ENCODE measurements at regions not wholly inside any gene's neighbourhood (a gene's known extent, or its start where the extent isn't known, plus 50 kb on each side); places are given as distances from the start of the nearest gene placed in this dataset.
"Not testable (repeated sequence)": the region's sequence is repeated elsewhere in the genome, so short reads cannot be mapped to it uniquely, and the experiment has no call there.

- not testable (repeated sequence) for TF ChIP-seq CTCF (IDR thresholded peaks at IDR 0.05); POLR2AphosphoS5 (IDR thresholded peaks at IDR 0.05; ENCODE audit: insufficient read depth in 1 of 2, low read depth in 1 of 2); POLR2A (IDR thresholded peaks at IDR 0.05)
These were observed 190.1 kb upstream of the IGFBP7 start for GRCh38 chr4:57300300-57300699.
